ENCODE measurements at regions not wholly inside any gene's neighbourhood (a gene's known extent, or its start where the extent isn't known, plus 50 kb on each side); places are given as distances from the start of the nearest gene placed in this dataset.

DNA sequence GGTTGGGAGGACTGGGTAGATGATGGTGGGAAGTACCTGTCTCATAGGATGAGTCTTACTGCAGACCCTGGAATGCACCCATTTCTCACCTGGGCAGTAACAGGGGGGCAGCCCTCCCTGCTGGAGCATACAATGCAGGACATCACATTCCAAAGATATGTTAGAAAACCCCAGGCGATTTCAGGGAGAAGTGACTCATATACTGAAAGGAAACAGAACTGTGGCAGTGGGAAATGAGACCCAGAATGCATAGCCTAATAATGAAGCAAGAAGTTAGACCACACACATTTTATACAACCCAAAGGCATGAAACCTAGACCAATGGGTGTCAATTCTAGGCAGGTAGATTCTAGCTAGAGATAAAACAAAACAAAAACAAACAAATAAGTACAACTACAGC lies 402.7 kb downstream of the IRS2 start:
- no peaks in the 10 kb centered on the region for H4K20me1 ChIP-seq (ENCODE audit: control insufficient read depth, insufficient read depth, insufficient read length)
- no CpG with 5 or more reads among the region's 1 CpG for WGBS (ENCODE audit: extremely low coverage, insufficient read length, low lambda C conversion rate)
- no peak overlapping the region for H3K14ac ChIP-seq (ENCODE audit: insufficient read depth, low read length)
- no peak overlapping the region for H3K4me2 ChIP-seq (ENCODE audit: insufficient read depth, insufficient read length, low read length)
- H3K18ac ChIP-seq (ENCODE audit: insufficient read length, low read depth, low read length), result no peak overlapping the region
- no peak overlapping the region for H4K91ac ChIP-seq (ENCODE audit: insufficient read length, low read depth, low read length)
- no peaks in the 10 kb centered on the region for H3K23me2 ChIP-seq (ENCODE audit: insufficient read length, low read depth, low read length, poor library complexity, severe bottlenecking)
- no peak overlapping the region for H4K8ac ChIP-seq (replicated peaks; ENCODE audit: insufficient read length, low read depth, low read length)
- no peak for DNase-seq
- no peak overlapping the region for H3K56ac ChIP-seq (ENCODE audit: insufficient read length, low read depth, low read length)
- H3K4ac ChIP-seq (ENCODE audit: low read depth, low read length), result no peak overlapping the region
- H3K4me1 Mint-ChIP-seq, result peaks cover 4 to 8% of the 10 kb centered on the region in 2 experiments; a peak in 2 of 4 replicates
- H3K23ac ChIP-seq (ENCODE audit: insufficient read length, low read depth, low read length), result no peak overlapping the region
- H3K9ac ChIP-seq (ENCODE audit: extremely low read depth, insufficient read length, low read length), result no peak overlapping the region
- H3K4me3 Mint-ChIP-seq, result no peak overlapping the region
- H3K79me2 ChIP-seq (ENCODE audit: insufficient read depth, low read length), result no peaks in the 10 kb centered on the region
- H2AFZ ChIP-seq (ENCODE audit: low read length), result no peak overlapping the region
- H3K9me3 ChIP-seq (ENCODE audit: control insufficient read depth, low read depth, low read length), result no peaks in the 10 kb centered on the region
- H3K4me1 ChIP-seq (ENCODE audit: insufficient read depth, low read length), result no peaks in the 10 kb centered on the region
- no peak overlapping the region for H4K5ac ChIP-seq (ENCODE audit: insufficient read length, low read depth, low read length)
- no peak overlapping the region for H2BK20ac ChIP-seq (ENCODE audit: low read depth, low read length, poor library complexity, severe bottlenecking)
- no peaks in the 10 kb centered on the region for H3K9me3 Mint-ChIP-seq
- no peak overlapping the region for H2AK5ac ChIP-seq (ENCODE audit: insufficient read length, low read length)
- H3K27ac ChIP-seq (ENCODE audit: insufficient read length, low read depth, low read length), result no peak overlapping the region
- H3K36me3 Mint-ChIP-seq (ENCODE audit: insufficient read depth in 1 of 3, low read depth in 3 of 3), result no peaks in the 10 kb centered on the region
- no peaks in the 10 kb centered on the region for H3K27me3 ChIP-seq (ENCODE audit: insufficient read depth, low read length)
- no peak overlapping the region for H2BK120ac ChIP-seq (ENCODE audit: low read depth, low read length, poor library complexity, severe bottlenecking)
- TF ChIP-seq, protein P1, sequence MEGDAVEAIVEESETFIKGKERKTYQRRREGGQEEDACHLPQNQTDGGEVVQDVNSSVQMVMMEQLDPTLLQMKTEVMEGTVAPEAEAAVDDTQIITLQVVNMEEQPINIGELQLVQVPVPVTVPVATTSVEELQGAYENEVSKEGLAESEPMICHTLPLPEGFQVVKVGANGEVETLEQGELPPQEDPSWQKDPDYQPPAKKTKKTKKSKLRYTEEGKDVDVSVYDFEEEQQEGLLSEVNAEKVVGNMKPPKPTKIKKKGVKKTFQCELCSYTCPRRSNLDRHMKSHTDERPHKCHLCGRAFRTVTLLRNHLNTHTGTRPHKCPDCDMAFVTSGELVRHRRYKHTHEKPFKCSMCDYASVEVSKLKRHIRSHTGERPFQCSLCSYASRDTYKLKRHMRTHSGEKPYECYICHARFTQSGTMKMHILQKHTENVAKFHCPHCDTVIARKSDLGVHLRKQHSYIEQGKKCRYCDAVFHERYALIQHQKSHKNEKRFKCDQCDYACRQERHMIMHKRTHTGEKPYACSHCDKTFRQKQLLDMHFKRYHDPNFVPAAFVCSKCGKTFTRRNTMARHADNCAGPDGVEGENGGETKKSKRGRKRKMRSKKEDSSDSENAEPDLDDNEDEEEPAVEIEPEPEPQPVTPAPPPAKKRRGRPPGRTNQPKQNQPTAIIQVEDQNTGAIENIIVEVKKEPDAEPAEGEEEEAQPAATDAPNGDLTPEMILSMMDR (conservative IDR thresholded peaks at IDR 0.05), result no peak
- H2BK15ac ChIP-seq (ENCODE audit: low read depth, low read length), result no peak overlapping the region
- no peak overlapping the region for H2BK12ac ChIP-seq (ENCODE audit: insufficient read length, low read depth, low read length)
- no peak overlapping the region for H3K27ac Mint-ChIP-seq
- no peaks in the 10 kb centered on the region for H3K79me1 ChIP-seq (ENCODE audit: insufficient read depth, low read depth, low read length, poor library complexity, severe bottlenecking)
- no peak overlapping the region for H3T11ph ChIP-seq (ENCODE audit: low read length)
- H2BK5ac ChIP-seq (ENCODE audit: insufficient read length, low read length), result no peak overlapping the region
- no peaks in the 10 kb centered on the region for H3K27me3 Mint-ChIP-seq (ENCODE audit: low read depth)

Data from H9 (cell line).